RKO (cell line): ENCODE measurements at regions not wholly inside any gene's neighbourhood (a gene's known extent, or its start where the extent isn't known, plus 50 kb on each side); places are given as distances from the start of the nearest gene placed in this dataset.

ENCODE experiments used
- DNase-seq: peaks from one replicate; pipeline ENCODE4 v3.0.0-alpha.2; 2016; ENCODE audit warnings: low spot score

DNA sequence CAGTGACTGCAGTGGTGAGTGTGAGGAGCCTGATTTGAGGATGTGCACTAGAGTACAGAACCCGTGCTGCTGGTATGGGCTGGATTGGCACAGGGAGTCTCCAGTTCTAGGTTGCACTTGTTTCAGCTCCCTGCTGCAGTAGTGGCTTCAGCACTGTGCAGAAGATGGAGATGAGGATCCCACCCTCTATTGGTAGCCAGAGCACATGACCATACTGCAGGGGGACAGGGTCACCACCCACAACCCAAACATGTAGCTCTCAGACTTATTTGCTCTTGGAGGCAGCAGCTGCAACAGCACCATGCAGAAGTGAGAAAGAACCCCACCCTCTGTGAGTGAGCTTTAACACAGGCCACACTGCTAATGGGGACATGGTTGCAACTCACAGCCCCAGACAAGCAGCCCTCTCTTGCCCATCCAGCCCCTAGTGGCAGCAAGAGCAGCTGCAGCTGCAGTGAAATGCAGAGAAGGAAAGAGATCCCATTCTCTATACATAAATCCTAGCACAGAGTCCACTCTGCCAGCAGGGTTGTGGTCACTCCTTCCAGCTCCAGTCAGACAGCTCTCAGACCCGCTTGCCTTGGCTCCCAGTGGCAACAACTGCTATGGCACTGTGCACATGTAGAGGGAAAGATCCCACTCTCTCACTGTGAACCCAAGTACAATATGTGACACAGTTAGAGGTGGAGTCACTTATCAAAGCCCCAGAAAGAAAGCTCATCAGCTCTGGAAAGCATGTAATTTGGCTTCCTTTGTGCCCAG is 51.4 kb upstream of the SCIN start:
- peak; percentile 27 for DNase-seq

DNA sequence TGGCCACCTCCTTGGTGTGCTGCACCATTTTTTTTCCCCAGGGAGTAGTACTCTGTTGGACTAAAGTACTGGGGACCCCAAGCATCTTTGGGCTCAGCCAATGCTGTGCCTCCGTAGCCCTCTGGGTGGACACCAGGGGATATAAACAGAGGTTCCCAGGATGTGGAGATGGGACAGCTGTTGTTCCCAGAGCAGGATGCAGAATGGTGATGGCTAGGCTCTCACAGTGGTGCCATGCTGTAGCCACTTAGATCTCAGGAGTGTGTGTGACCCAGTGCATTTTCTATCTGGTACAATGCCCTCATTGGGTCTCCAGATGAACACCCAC is 50.9 kb upstream of the SCIN start:
- no peak for DNase-seq
